H1 (cell line): ENCODE measurements at regions not wholly inside any gene's neighbourhood (a gene's known extent, or its start where the extent isn't known, plus 50 kb on each side); places are given as distances from the start of the nearest gene placed in this dataset.

Source experiments
- CTCF ChIA-PET: fragments of 300-600 bp; sonication (Branson Sonifier 250); formaldehyde crosslinking; loops from one replicate; lab custom pipeline; 2021; ENCODE audit not compliant: partially characterized antibody; lab: Charles Lee
- POLR2A ChIA-PET: fragments of 300-600 bp; sonication (Branson Sonifier 250); formaldehyde crosslinking; loops from one replicate; lab custom pipeline; 2021; ENCODE audit warnings: inconsistent platforms; ENCODE audit not compliant: partially characterized antibody; lab: Charles Lee
- DNase-seq, 2 experiments: peaks; one replicate each; pipeline versions ENCODE4 v3.0.0 to v3.0.0-alpha.2; 2010 to 2022; ENCODE audit warnings: low spot score in 2 of 2, low read depth in 1 of 2, mixed read lengths in 1 of 2
- FAIRE-seq: peaks from 2 replicates; lab custom pipeline; 2011; peaks lifted over from hg19 to GRCh38; lab: Jason Lieb, UNC
- H2AFZ ChIP-seq: 2 replicates; pipeline ENCODE4 v1.8.1; 2012; ENCODE audit warnings: low read length, inconsistent platforms
- H2AK5ac ChIP-seq: 2 replicates; pipeline ENCODE4 v1.6.1; 2013; ENCODE audit warnings: low read depth, low read length
- H2BK120ac ChIP-seq: replicated peaks from 2 replicates; pipeline ENCODE3; 2013; ENCODE audit warnings: low read depth, low read length, inconsistent platforms
- H2BK12ac ChIP-seq: 2 replicates; pipeline ENCODE4 v1.6.1; 2013; ENCODE audit warnings: low read depth, low read length
- H2BK15ac ChIP-seq: 2 replicates; pipeline ENCODE4 v1.6.1; 2013; ENCODE audit warnings: low read length
- H2BK20ac ChIP-seq: 2 replicates; pipeline ENCODE4 v1.6.1; 2013; ENCODE audit warnings: low read length
- H2BK5ac ChIP-seq: 2 replicates; pipeline ENCODE4 v1.6.1; 2013; ENCODE audit warnings: low read depth, low read length
- H3K14ac ChIP-seq: 2 replicates; pipeline ENCODE4 v1.6.1; 2013; ENCODE audit warnings: inconsistent platforms; ENCODE audit not compliant: insufficient read length
- H3K18ac ChIP-seq: 2 replicates; pipeline ENCODE4 v1.6.1; 2013; ENCODE audit warnings: low read length; ENCODE audit errors: extremely low read depth
- H3K23ac ChIP-seq: 2 replicates; pipeline ENCODE4 v1.6.1; 2013; ENCODE audit warnings: inconsistent platforms; ENCODE audit not compliant: insufficient read length
- H3K23me2 ChIP-seq: 2 replicates; pipeline ENCODE4 v1.6.1; 2013; ENCODE audit warnings: low read depth, low read length
- H3K27ac ChIP-seq: 2 replicates; pipeline ENCODE4 v1.6.1; 2011; ENCODE audit warnings: low read depth, low read length, inconsistent platforms
- H3K27me3 ChIP-seq, 4 experiments: replicated peaks in 1 of 4; 1 replicate in 1 of 4; 2 replicates in 3 of 4; pipeline versions ENCODE4 v1.6.1 to v1.8.1; 2011 to 2013; ENCODE audit warnings: low read length in 3 of 4, mild to moderate bottlenecking in 3 of 4, inconsistent platforms in 2 of 4, mixed read lengths in 2 of 4, moderate library complexity in 1 of 4; ENCODE audit not compliant: control insufficient read depth in 3 of 4, insufficient read depth in 3 of 4; ENCODE audit errors: extremely low read depth in 1 of 4
- H3K36me3 ChIP-seq, 4 experiments: 2 replicates each; pipeline versions ENCODE4 v1.6.1 to v1.8.1; 2011 to 2013; ENCODE audit warnings: mild to moderate bottlenecking in 4 of 4, low read length in 3 of 4, moderate library complexity in 2 of 4, control low read depth in 1 of 4, inconsistent platforms in 1 of 4; ENCODE audit not compliant: insufficient read depth in 4 of 4, control insufficient read depth in 2 of 4
- H3K4ac ChIP-seq: replicated peaks from 2 replicates; pipeline ENCODE3; 2013; ENCODE audit warnings: low read length, low read depth, mixed read lengths, inconsistent platforms; ENCODE audit not compliant: insufficient read length
- H3K4me1 ChIP-seq, 4 experiments: replicated peaks in 1 of 4; 1 replicate in 1 of 4; 2 replicates in 3 of 4; pipeline versions ENCODE4 v1.6.1 to v1.8.1; 2011 to 2013; ENCODE audit warnings: low read length in 3 of 4, inconsistent platforms in 2 of 4, mixed read lengths in 1 of 4; ENCODE audit not compliant: insufficient read depth in 4 of 4, control insufficient read depth in 3 of 4
- H3K4me2 ChIP-seq, 2 experiments: 2 replicates each; pipeline versions ENCODE4 v1.6.1 to v1.8.1; 2011 to 2013; ENCODE audit warnings: low read depth in 2 of 2, low read length in 2 of 2, control low read depth in 1 of 2, inconsistent platforms in 1 of 2, mild to moderate bottlenecking in 1 of 2; ENCODE audit not compliant: insufficient read depth in 1 of 2
- H3K4me3 ChIP-seq, 4 experiments: fragments of 200-600, 300-600 bp in 1 of 4; sonication (generic), shearing (Covaris generic), sonication (Bioruptor Twin) in 1 of 4; 2 replicates each; pipeline versions ENCODE4 v1.5.1 to v1.8.1; 2011 to 2016; ENCODE audit warnings: low read length in 4 of 4, low read depth in 3 of 4, control low read depth in 2 of 4, inconsistent platforms in 2 of 4, mild to moderate bottlenecking in 2 of 4, mixed read lengths in 1 of 4, moderate library complexity in 1 of 4; ENCODE audit not compliant: insufficient read depth in 2 of 4; ENCODE audit errors: extremely low read depth in 1 of 4
- H3K56ac ChIP-seq: replicated peaks from 2 replicates; pipeline ENCODE3; 2013; ENCODE audit warnings: low read depth, mild to moderate bottlenecking, mixed read lengths, low read length, inconsistent platforms; ENCODE audit not compliant: insufficient read length
- H3K79me1 ChIP-seq: 2 replicates; pipeline ENCODE4 v1.6.1; 2013; ENCODE audit warnings: low read depth, low read length, control low read depth
- H3K79me2 ChIP-seq, 2 experiments: 2 replicates each; pipeline versions ENCODE4 v1.6.1 to v1.8.1; 2012 to 2013; ENCODE audit warnings: low read length in 2 of 2, mild to moderate bottlenecking in 2 of 2, inconsistent platforms in 1 of 2; ENCODE audit not compliant: insufficient read depth in 2 of 2, control insufficient read depth in 1 of 2
- H3K9ac ChIP-seq, 4 experiments: replicated peaks in 1 of 4; 1 replicate in 1 of 4; 2 replicates in 3 of 4; pipeline versions ENCODE4 v1.6.1 to v1.8.1; 2011 to 2013; ENCODE audit warnings: low read depth in 3 of 4, low read length in 3 of 4, control low read depth in 2 of 4, mild to moderate bottlenecking in 2 of 4, moderate library complexity in 2 of 4, inconsistent platforms in 1 of 4; ENCODE audit errors: extremely low read depth in 1 of 4
- H3K9me3 ChIP-seq, 2 experiments: 2 replicates each; pipeline versions ENCODE4 v1.6.1 to v1.8.1; 2012 to 2013; ENCODE audit warnings: mild to moderate bottlenecking in 2 of 2, moderate library complexity in 2 of 2, control low read depth in 1 of 2, inconsistent platforms in 1 of 2, low read depth in 1 of 2, low read length in 1 of 2, mixed read lengths in 1 of 2; ENCODE audit not compliant: insufficient read depth in 2 of 2
- H4K20me1 ChIP-seq, 2 experiments: replicated peaks in 1 of 2; 2 replicates each; pipeline versions ENCODE3 to v1.8.1; 2011 to 2013; ENCODE audit warnings: inconsistent platforms in 2 of 2, low read length in 2 of 2, mild to moderate bottlenecking in 1 of 2; ENCODE audit not compliant: insufficient read depth in 2 of 2, control insufficient read depth in 1 of 2
- H4K5ac ChIP-seq: 2 replicates; pipeline ENCODE4 v1.6.1; 2013; ENCODE audit warnings: low read length, low read depth, mixed read lengths, inconsistent platforms; ENCODE audit not compliant: insufficient read length
- H4K8ac ChIP-seq: 2 replicates; pipeline ENCODE4 v1.8.0; 2013; ENCODE audit warnings: mild to moderate bottlenecking, moderate library complexity, low read length, inconsistent platforms; ENCODE audit not compliant: insufficient read depth; ENCODE audit errors: extremely low read depth
- H4K91ac ChIP-seq: replicated peaks from 2 replicates; pipeline ENCODE3; 2013; ENCODE audit warnings: low read length, mixed read lengths, inconsistent platforms; ENCODE audit not compliant: insufficient read length
- ZNF274 ChIP-seq: IDR thresholded peaks from 2 replicates; pipeline ENCODE4 v1.7.0; 2012; ENCODE audit warnings: low read length, borderline replicate concordance; ENCODE audit errors: extremely low read depth
- WGBS, 2 experiments: shearing (Covaris generic) in 1 of 2; methylation state at CpG; one replicate each; pipeline versions ENCODE4 v1.1.6 to v1.1.7; 2013 to 2015; ENCODE audit warnings: low lambda C conversion rate in 2 of 2, mixed read lengths in 2 of 2, inconsistent platforms in 1 of 2, low coverage in 1 of 2, missing lambda C conversion rate in 1 of 2; ENCODE audit not compliant: insufficient replicate concordance in 2 of 2, insufficient coverage in 1 of 2, insufficient read length in 1 of 2; ENCODE audit errors: extremely low coverage in 1 of 2, missing lambda C conversion rate in 1 of 2; 5-methylcytosine and 5-hydroxymethylcytosine counted together

DNA sequence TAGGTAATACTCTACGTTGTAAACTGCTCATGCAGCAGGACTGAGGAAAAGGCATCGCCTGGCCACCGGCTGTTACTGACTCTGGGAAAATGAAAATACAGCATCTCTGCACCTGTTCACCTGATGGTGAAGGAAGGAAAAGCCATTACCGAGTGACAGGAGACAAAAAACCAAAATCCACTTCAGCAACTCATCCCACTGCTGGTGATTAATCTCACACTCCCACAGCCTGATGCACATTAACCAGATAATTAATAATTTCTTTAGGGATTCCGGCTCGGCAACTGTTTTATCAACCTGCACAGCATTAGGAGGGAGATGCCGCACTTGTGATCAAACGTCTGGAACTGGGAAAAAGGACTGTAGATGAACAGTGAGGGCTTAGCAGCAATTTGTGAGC lies 183.9 kb upstream of the ESRRG start:
- no peak overlapping the region for H4K5ac ChIP-seq
- H2BK20ac ChIP-seq = no peak overlapping the region
- no peak overlapping the region for H2AK5ac ChIP-seq
- no peak overlapping the region for H3K9ac ChIP-seq
- no peaks in the 10 kb centered on the region for H3K79me2 ChIP-seq
- no peaks in the 10 kb centered on the region; the same call in 1 of the 2 replicates for H3K23me2 ChIP-seq
- no peaks in the 10 kb centered on the region for H3K79me1 ChIP-seq
- H2BK120ac ChIP-seq = no peak overlapping the region
- no peaks in the 10 kb centered on the region for H3K36me3 ChIP-seq
- CTCF ChIA-PET = no interaction called here
- no peak overlapping the region for H3K4ac ChIP-seq
- no peak overlapping the region for H3K14ac ChIP-seq
- H4K8ac ChIP-seq = no peak overlapping the region
- H4K91ac ChIP-seq = no peak overlapping the region
- H3K56ac ChIP-seq = no peak overlapping the region
- H3K4me1 ChIP-seq = no peaks in the 10 kb centered on the region
- no peaks in the 10 kb centered on the region for H3K9me3 ChIP-seq
- no peak overlapping the region for H2BK5ac ChIP-seq
- H4K20me1 ChIP-seq = no peaks in the 10 kb centered on the region
- no peak overlapping the region for H2AFZ ChIP-seq
- no peak overlapping the region for H3K18ac ChIP-seq
- no peak overlapping the region for H3K23ac ChIP-seq
- FAIRE-seq (no peak), DNase-seq (no peak)
- no peak overlapping the region for H3K27ac ChIP-seq
- no peaks in the 10 kb centered on the region for H3K27me3 ChIP-seq
- H2BK15ac ChIP-seq = no peak overlapping the region
- POLR2A ChIA-PET = no interaction called here
- H3K4me2 ChIP-seq = no peak overlapping the region
- H2BK12ac ChIP-seq = no peak overlapping the region
- WGBS, 2 experiments = 92% methylated on average over 8 of the region's 8 CpGs; no CpG with 5 or more reads in 1 of the 2 experiments
- H3K4me3 ChIP-seq = no peak overlapping the region
- TF ChIP-seq ZNF274 = no peak
